HG03442 (cell line): ENCODE measurements at regions not wholly inside any gene's neighbourhood (a gene's known extent, or its start where the extent isn't known, plus 50 kb on each side); places are given as distances from the start of the nearest gene placed in this dataset.

Experiments
- ATAC-seq: cut with Tn5 transposase; IDR thresholded peaks from one replicate; pipeline ENCODE4 v1.9.1; 2021; ENCODE audit warnings: mild to moderate bottlenecking, moderate library complexity; ENCODE audit not compliant: unreplicated experiment

GRCh38 chr2:226581661-226582060, 218.0 kb downstream of the IRS1 start:
- no peak for ATAC-seq

- no peak for ATAC-seq
These were observed 218.6 kb downstream of the IRS1 start for GRCh38 chr2:226581004-226581403.

GRCh38 chr2:226580403-226580802, 219.2 kb downstream of the IRS1 start:
- ATAC-seq: no peak

- ATAC-seq: no peak
These were observed 220.1 kb downstream of the IRS1 start for GRCh38 chr2:226579519-226579918.

DNA sequence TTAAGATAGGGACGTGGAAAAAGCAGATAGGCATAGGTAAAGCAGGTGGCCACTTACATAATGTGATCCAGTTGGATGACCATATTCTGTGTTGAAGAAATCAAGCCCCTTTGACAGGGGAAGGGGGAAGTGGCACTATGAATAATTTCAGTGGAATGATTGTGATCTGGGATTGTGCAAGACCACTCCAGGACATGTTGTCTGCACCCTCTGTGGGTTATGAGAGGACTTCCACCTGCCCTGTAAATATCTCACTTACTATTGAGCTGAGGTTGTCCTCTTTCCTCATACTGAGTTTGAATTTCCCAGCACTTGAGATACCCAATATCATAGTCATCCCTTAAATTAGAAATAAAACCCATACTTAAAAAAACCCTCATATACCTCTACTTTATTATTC, 220.7 kb downstream of the IRS1 start:
- no peak for ATAC-seq

DNA sequence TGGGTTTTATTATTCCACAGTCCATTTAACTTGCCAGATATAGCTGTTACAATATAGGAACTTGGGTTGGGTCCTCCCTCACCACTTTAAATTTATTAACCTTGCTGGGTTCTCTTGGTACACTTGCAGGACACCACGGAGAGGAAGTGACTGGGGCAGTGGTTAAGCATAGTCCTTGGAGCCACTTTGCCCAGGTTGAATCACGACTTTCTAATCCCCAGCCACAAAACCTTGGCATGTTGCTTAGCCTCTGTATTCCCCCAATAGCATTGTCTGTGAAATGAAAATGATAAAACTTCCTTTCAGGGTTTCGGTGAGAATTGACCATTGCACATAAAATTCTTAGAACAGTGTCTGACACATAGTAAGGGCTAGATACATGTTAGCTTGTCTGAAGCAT, 221.2 kb downstream of the IRS1 start:
- ATAC-seq: no peak

DNA sequence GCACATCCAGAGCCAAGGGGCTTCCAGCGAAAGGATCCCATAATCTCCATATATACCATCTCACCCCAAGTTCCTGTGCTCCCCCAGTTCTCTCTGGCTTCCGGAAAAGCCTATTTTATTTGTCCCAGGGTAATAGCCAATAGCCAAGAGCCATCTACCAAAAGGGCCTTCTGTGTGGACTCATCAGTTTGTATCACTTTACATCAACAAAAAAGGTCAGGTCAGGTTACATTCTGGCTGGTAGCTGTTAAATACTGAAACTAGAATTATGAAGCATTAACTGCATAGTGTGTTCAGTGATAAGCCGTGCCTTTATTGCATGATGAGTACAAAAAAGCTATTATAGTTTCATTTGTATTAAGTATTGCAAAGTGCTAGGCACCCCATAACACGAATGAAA, 223.7 kb downstream of the IRS1 start:
- ATAC-seq: no peak

DNA sequence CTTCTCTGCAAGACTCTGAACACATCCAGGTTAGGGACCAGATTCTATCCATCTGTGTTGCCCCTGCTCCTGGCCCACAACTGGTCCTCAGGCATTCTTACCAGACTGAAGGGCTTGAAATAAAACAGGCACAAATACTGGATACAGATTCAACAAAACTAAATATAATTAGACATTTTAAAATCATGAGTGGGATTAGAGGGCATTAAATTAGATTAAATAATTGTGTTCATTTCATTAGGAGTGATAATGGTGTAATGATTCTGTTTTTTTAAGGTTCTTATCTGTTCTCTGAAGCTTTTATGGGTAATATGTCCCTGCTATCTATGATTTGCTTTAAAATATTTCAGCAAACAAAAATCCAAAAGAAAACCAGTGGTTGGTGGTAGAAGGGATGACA, 226.5 kb downstream of the IRS1 start:
- no peak for ATAC-seq

GRCh38 chr2:226564667-226565066, 235.0 kb downstream of the IRS1 start:
- no peak for ATAC-seq

- no peak for ATAC-seq
These were observed 237.7 kb downstream of the IRS1 start for GRCh38 chr2:226561962-226562361.

- ATAC-seq: no peak
These were observed 239.3 kb downstream of the IRS1 start for GRCh38 chr2:226560325-226560724.

GRCh38 chr2:226559536-226559935, 240.1 kb downstream of the IRS1 start:
- ATAC-seq: no peak

- no peak for ATAC-seq
These were observed 241.2 kb downstream of the IRS1 start for GRCh38 chr2:226558418-226558817.

DNA sequence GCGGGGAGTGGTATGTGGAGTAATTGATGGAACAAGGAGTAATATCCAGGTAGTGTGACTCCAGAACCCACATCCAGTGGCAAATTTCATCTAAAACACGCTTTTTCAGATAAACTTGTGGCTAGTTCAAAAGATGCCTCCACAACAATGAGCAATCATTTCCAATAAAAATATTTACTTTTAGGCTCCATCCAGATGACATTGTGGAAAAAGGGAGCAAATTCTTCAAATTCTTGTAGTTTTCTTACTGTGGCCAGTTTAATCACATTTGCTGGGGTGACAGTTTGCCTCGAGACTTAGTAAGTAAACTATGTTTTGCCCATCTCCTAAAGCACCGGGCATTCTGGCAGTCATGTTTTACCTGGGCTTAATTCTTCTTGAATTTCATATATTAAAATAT, 243.6 kb downstream of the IRS1 start:
- ATAC-seq: no peak

GRCh38 chr2:226554701-226555100, 244.9 kb downstream of the IRS1 start:
- no peak for ATAC-seq

DNA sequence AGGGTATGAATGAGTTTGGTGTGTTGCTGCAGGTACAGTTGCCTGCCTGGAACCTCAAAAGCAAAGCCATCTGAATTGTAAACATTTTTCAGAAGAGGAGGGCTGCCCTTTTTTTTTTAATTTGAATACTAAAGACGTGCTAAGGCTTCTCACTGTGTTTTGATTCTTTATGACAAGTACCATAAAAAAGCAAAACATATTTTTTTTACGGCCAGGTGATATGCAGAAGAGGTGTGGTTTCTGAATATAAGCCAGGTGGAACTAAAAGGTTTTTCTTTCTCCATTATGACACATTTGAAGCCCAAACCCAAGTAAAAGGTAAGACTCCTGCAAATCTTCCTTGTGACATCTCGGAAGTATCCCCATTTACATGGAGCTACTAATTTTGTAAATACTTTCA, 246.3 kb downstream of the IRS1 start:
- ATAC-seq: no peak

DNA sequence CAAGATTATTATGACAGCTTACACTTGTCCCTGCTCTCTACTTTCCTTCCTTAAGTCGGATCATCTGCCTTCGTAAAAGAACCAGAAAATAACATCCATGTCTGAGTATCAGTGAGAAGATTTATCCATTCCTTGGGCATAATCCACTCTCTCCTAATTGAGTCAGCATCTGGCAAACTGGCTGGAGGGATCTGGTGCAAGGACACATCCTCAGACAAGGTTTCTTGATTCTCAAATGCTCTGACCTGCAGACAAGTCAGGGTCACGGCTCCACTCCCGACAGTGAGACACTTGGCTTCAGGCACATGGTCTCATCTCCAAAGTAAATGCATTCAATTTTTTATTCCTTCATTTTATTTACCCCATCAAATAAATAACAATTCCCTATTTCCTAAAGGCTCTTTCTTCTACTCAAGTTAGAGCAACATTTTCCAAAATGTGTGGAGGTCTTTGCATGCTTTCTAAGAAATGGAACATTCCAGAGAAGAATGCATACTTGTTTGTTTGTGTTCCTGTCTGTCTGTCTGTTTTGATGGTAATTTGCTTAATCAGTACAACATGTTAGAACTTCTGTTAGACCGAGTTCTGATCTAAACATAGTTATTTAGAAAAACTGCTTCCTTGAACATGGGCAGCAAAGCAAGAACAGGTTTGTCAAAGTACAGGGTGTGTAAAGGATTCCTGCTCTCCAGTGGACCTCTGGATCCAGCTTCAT, 246.9 kb downstream of the IRS1 start:
- ATAC-seq: no peak

GRCh38 chr2:226551522-226552250, 247.9 kb downstream of the IRS1 start:
- ATAC-seq: no peak

DNA sequence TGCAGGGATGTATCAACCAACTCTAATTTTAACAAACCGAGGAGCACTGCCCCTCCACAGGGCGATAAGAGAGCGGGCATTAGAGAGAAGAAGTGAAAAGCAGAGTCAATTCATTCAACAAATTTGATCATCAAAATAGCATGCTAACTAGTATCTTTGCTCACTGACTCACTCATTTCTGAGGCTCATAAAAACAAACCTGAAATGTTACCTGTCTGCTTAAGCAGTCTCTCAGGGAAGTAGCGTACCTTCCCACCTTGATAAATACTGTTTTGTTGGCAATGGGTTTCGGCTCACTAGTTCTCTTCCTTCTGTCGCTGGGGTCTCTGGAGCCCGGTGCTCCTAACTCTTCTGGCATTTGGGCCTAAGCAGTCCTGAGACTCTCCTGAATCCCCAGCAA, 248.8 kb downstream of the IRS1 start:
- no peak for ATAC-seq

DNA sequence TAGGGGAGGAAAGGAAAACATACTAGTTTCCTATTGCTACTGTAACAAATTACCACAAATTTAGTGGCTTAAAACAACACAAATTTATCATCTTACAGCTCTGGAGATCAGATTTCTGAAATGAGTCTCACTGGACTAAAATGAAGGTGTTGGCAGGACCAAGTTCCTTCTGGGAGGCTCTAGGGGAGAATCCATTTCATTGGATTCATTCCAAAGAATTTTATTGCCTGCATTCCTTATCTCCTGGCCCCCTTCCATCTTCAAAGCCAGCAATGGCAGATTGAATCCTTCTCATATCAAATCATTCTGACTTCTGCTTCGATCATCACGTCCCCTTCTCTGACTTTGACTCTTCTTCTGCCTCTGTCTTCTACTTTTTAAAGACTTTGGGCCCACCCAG, 250.9 kb downstream of the IRS1 start:
- ATAC-seq: no peak

DNA sequence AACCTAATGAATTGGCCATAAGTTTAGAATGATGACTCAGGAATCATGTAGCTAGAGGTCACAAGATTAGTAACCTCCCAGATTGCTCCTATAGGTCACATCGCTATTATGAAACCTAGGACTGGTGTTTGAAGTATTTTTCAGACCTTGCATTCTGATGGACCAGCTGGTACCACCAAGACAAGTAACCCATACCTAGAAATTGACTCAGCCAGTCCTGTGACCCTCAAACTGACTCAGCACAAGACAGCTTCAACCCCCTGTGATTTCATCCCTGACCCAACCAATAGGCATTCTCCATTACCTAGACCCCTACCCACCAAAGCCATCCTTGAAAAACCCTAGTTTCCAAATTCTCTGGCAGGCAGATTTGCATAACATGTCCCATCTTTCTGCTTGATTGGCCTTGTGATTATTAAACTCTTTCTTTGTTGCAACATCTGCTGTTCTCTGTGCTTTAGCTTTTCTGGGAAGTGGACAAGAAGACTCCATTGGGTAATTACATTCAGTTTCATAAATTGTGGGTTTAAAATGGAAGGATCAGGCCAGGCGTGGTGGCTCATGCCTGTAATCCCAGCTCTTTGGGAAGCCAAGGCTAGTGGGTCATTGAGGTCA, 254.9 kb downstream of the IRS1 start:
- ATAC-seq: no peak
